PC-9 (cell line): ENCODE measurements at regions not wholly inside any gene's neighbourhood (a gene's known extent, or its start where the extent isn't known, plus 50 kb on each side); places are given as distances from the start of the nearest gene placed in this dataset.

Source experiments
- BruUV-seq: library from RNA; stranded (reverse); fragments of 400-500 nt; replicated peaks from 2 replicates; lab custom pipeline; 2021; lab: Mats Ljungman, UMichigan
- CTCF ChIA-PET: fragments of 300-600 bp; sonication (Branson Sonifier 250); formaldehyde crosslinking; loops from one replicate; lab custom pipeline; 2022; ENCODE audit warnings: antibody characterized with exemption; lab: Charles Lee
- POLR2A ChIA-PET: fragments of 300-600 bp; sonication (Branson Sonifier 250); formaldehyde crosslinking; loops from one replicate; lab custom pipeline; 2022; ENCODE audit warnings: antibody characterized with exemption; ENCODE audit not compliant: unreplicated experiment; lab: Charles Lee
- DNase-seq, 2 experiments: peaks; one replicate each; pipeline versions ENCODE4 v3.0.0 to v3.0.0-alpha.2; 2015 to 2022; ENCODE audit warnings: mixed read lengths in 1 of 2
- H2AFZ ChIP-seq: fragments of 200-600 bp; sonication (generic); 2 replicates; pipeline ENCODE4 v1.8.1; 2017; ENCODE audit warnings: antibody characterized with exemption
- H3F3A ChIP-seq: fragments of 200-600 bp; sonication (generic); 2 replicates; pipeline ENCODE4 v1.8.1; 2017; ENCODE audit warnings: antibody characterized with exemption, mild to moderate bottlenecking, low read depth; ENCODE audit not compliant: insufficient read depth
- H3K27ac ChIP-seq: fragments of 200-600 bp; sonication (generic); 2 replicates; pipeline ENCODE4 v1.6.1; 2016; ENCODE audit warnings: mixed run types
- H3K27me3 ChIP-seq: fragments of 200-600 bp; sonication (generic); 2 replicates; pipeline ENCODE4 v1.6.1; 2016; ENCODE audit warnings: low read depth, mixed run types; ENCODE audit not compliant: insufficient read depth
- H3K36me3 ChIP-seq: fragments of 200-600 bp; sonication (generic); 2 replicates; pipeline ENCODE4 v1.6.1; 2016; ENCODE audit warnings: low read depth, mixed run types
- H3K4me1 ChIP-seq: fragments of 200-600 bp; sonication (generic); replicated peaks from 2 replicates; pipeline ENCODE4 v1.6.1; 2016; ENCODE audit warnings: mixed run types; ENCODE audit not compliant: insufficient read depth
- H3K4me2 ChIP-seq: fragments of 200-600 bp; sonication (generic); 2 replicates; pipeline ENCODE4 v1.6.1; 2017; ENCODE audit warnings: mixed run types
- H3K4me3 ChIP-seq: fragments of 200-600 bp; sonication (generic); 2 replicates; pipeline ENCODE4 v1.6.1; 2016; ENCODE audit warnings: mixed run types
- H3K79me2 ChIP-seq: fragments of 200-600 bp; sonication (generic); 2 replicates; pipeline ENCODE4 v1.6.1; 2017; ENCODE audit warnings: low read depth, mixed run types
- H3K9me2 ChIP-seq: fragments of 200-600 bp; sonication (generic); 2 replicates; pipeline ENCODE4 v1.8.1; 2017; ENCODE audit warnings: mild to moderate bottlenecking; ENCODE audit not compliant: insufficient read depth
- H3K9me3 ChIP-seq: fragments of 200-600 bp; sonication (generic); 2 replicates; pipeline ENCODE4 v1.8.1; 2016; ENCODE audit warnings: low read depth; ENCODE audit not compliant: insufficient read depth
- H4K20me1 ChIP-seq: fragments of 200-600 bp; sonication (generic); 2 replicates; pipeline ENCODE4 v1.8.1; 2017; ENCODE audit not compliant: insufficient read depth
- CTCF ChIP-seq: fragments of 200-600 bp; sonication (generic); conservative IDR thresholded peaks from 2 replicates; pipeline ENCODE4 v1.6.1; 2017; ENCODE audit warnings: mixed run types, antibody characterized with exemption, mild to moderate bottlenecking, moderate library complexity
- EZH2 ChIP-seq: fragments of 200-600 bp; sonication (generic); IDR thresholded peaks from 2 replicates; pipeline ENCODE4 v1.8.0; 2017; ENCODE audit warnings: antibody characterized with exemption, low read depth
- intact Hi-C: fragments of 100-400 bp; cut with micrococcal nuclease; formaldehyde crosslinking; loops from one replicate; pipeline ENCODE4 v1.10.0; 2022; ENCODE audit not compliant: unreplicated experiment

- intact Hi-C loops = no loop called here
- CTCF ChIA-PET = no interaction called here
- Histone ChIP-seq H3K9me2 (no peaks in the 10 kb centered on the region), H3F3A (no peaks in the 10 kb centered on the region), H3K36me3 (no peaks in the 10 kb centered on the region), H3K79me2 (no peaks in the 10 kb centered on the region), H3K27ac (no peak overlapping the region), H3K9me3 (no peaks in the 10 kb centered on the region), H4K20me1 (no peaks in the 10 kb centered on the region), H3K4me1 (no peaks in the 10 kb centered on the region), H2AFZ (no peak overlapping the region), H3K4me3 (no peak overlapping the region), H3K27me3 (no peaks in the 10 kb centered on the region), H3K4me2 (no peak overlapping the region)
- BruUV-seq = no TSS peak
- POLR2A ChIA-PET = no interaction called here
- TF ChIP-seq EZH2 (no peak), CTCF (no peak)
- no peak for DNase-seq
Observed at GRCh38 chr22:19590696-19591095, 66.5 kb upstream of the CLDN5 start.

- Histone ChIP-seq H3K79me2 (no peaks in the 10 kb centered on the region), H3K4me1 (no peaks in the 10 kb centered on the region), H3F3A (no peaks in the 10 kb centered on the region), H3K4me3 (no peak overlapping the region), H3K27ac (no peak overlapping the region), H4K20me1 (no peaks in the 10 kb centered on the region), H2AFZ (no peak overlapping the region), H3K27me3 (no peaks in the 10 kb centered on the region), H3K9me2 (no peaks in the 10 kb centered on the region), H3K4me2 (no peak overlapping the region), H3K36me3 (no peaks in the 10 kb centered on the region), H3K9me3 (no peaks in the 10 kb centered on the region)
- intact Hi-C loops = no loop called here
- BruUV-seq = no TSS peak
- ChIA-PET CTCF (no interaction called here), POLR2A (no interaction called here)
- TF ChIP-seq CTCF (no peak), EZH2 (no peak)
- no peak for DNase-seq
Observed at GRCh38 chr22:19591568-19591967, 67.4 kb upstream of the CLDN5 start.

GRCh38 chr22:19592464-19592863, 68.3 kb upstream of the CLDN5 start:
- H4K20me1 ChIP-seq = no peaks in the 10 kb centered on the region
- no peaks in the 10 kb centered on the region for H3K4me1 ChIP-seq
- ChIA-PET CTCF (no interaction called here), POLR2A (no interaction called here)
- H3K4me3 ChIP-seq = no peak overlapping the region
- no TSS peak for BruUV-seq
- H3K27me3 ChIP-seq = no peaks in the 10 kb centered on the region
- no peak overlapping the region for H3K27ac ChIP-seq
- intact Hi-C loops = no loop called here
- H3K36me3 ChIP-seq = no peaks in the 10 kb centered on the region
- no peak overlapping the region for H3K4me2 ChIP-seq
- no peaks in the 10 kb centered on the region for H3K79me2 ChIP-seq
- no peaks in the 10 kb centered on the region for H3K9me2 ChIP-seq
- no peaks in the 10 kb centered on the region for H3F3A ChIP-seq
- no peak overlapping the region for H2AFZ ChIP-seq
- TF ChIP-seq EZH2 (no peak), CTCF (no peak)
- no peaks in the 10 kb centered on the region for H3K9me3 ChIP-seq
- DNase-seq = no peak
